Naive B cell (primary cell): ENCODE measurements at regions not wholly inside any gene's neighbourhood (a gene's known extent, or its start where the extent isn't known, plus 50 kb on each side); places are given as distances from the start of the nearest gene placed in this dataset.
A peak's percentile ranks its signal among the peaks of the same experiment; 100 is the strongest.

Experiments
- ATAC-seq, 2 donors: fragments of 150-1000 bp; cut with Tn5 transposase; 2 replicates each; pipeline ENCODE4 v1.10.0; 2021; ENCODE audit warnings: low read depth in 2 of 2, mild to moderate bottlenecking in 2 of 2, moderate library complexity in 2 of 2
- DNase-seq: peaks from one replicate; pipeline ENCODE4 v3.0.0; 2022
- H3K27ac Mint-ChIP-seq, 6 donors: one replicate each; pipeline ENCODE4 v1.8.0; 2020 to 2022; ENCODE audit warnings: mild to moderate bottlenecking in 6 of 6, mixed read lengths in 6 of 6, moderate library complexity in 5 of 6, inconsistent platforms in 2 of 6
- H3K27me3 Mint-ChIP-seq, 3 donors: one replicate each; pipeline ENCODE4 v1.8.0; 2021 to 2022; ENCODE audit warnings: mixed read lengths in 3 of 3, mild to moderate bottlenecking in 1 of 3
- H3K36me3 Mint-ChIP-seq, 2 donors: one replicate each; pipeline ENCODE4 v1.8.0; 2020 to 2022; ENCODE audit warnings: mixed read lengths in 2 of 2, inconsistent platforms in 1 of 2, mild to moderate bottlenecking in 1 of 2
- H3K4me1 Mint-ChIP-seq, 3 donors: one replicate each; pipeline ENCODE4 v1.8.0; 2020 to 2022; ENCODE audit warnings: mixed read lengths in 3 of 3, inconsistent platforms in 1 of 3, mild to moderate bottlenecking in 1 of 3, moderate library complexity in 1 of 3
- H3K4me3 Mint-ChIP-seq, 8 donors: one replicate each; pipeline ENCODE4 v1.8.0; 2020 to 2022; ENCODE audit warnings: mild to moderate bottlenecking in 8 of 8, mixed read lengths in 8 of 8, moderate library complexity in 8 of 8, inconsistent platforms in 2 of 8
- H3K9me3 Mint-ChIP-seq, 7 donors: one replicate each; pipeline ENCODE4 v1.8.0; 2020 to 2022; ENCODE audit warnings: mixed read lengths in 7 of 7, mild to moderate bottlenecking in 5 of 7, inconsistent platforms in 2 of 7, moderate library complexity in 1 of 7

GRCh38 chr12:94516985-94517384 is 57.3 kb upstream of the CEP83 start:
- DNase-seq = no peak
- H3K27me3 Mint-ChIP-seq = peaks cover 0 to 5% (median 0%) of the 10 kb centered on the region in 3 donors
- no peak overlapping the region for H3K27ac Mint-ChIP-seq
- peaks cover 5% of the 10 kb centered on the region in 2 donors for H3K36me3 Mint-ChIP-seq
- no peak for ATAC-seq
- H3K4me3 Mint-ChIP-seq = no peak overlapping the region
- no peaks in the 10 kb centered on the region for H3K4me1 Mint-ChIP-seq
- peaks cover 0 to 8% (median 3%) of the 10 kb centered on the region in 7 donors for H3K9me3 Mint-ChIP-seq

GRCh38 chr12:94513527-94513926 is 53.9 kb upstream of the CEP83 start:
- H3K27ac Mint-ChIP-seq = no peak overlapping the region
- no peak overlapping the region for H3K4me3 Mint-ChIP-seq
- H3K36me3 Mint-ChIP-seq = peaks cover 5% of the 10 kb centered on the region in 2 donors
- H3K9me3 Mint-ChIP-seq = peaks cover 0 to 4% (median 2%) of the 10 kb centered on the region in 7 donors
- H3K4me1 Mint-ChIP-seq = no peaks in the 10 kb centered on the region
- no peak for ATAC-seq
- DNase-seq = no peak
- peaks cover 0 to 5% (median 0%) of the 10 kb centered on the region in 3 donors for H3K27me3 Mint-ChIP-seq

GRCh38 chr12:94511506-94511905 is 51.8 kb upstream of the CEP83 start:
- H3K27ac Mint-ChIP-seq = peak overlapping the region in 1 of 6 donors; percentile 39
- peaks cover 0 to 5% (median 0%) of the 10 kb centered on the region in 3 donors for H3K27me3 Mint-ChIP-seq
- peaks cover 5% of the 10 kb centered on the region in 2 donors for H3K36me3 Mint-ChIP-seq
- H3K9me3 Mint-ChIP-seq = peaks cover 0 to 4% (median 2%) of the 10 kb centered on the region in 7 donors
- H3K4me3 Mint-ChIP-seq = no peak overlapping the region
- no peak for ATAC-seq
- H3K4me1 Mint-ChIP-seq = no peaks in the 10 kb centered on the region
- no peak for DNase-seq

GRCh38 chr12:94510128-94510527 is 50.5 kb upstream of the CEP83 start:
- ATAC-seq = no peak
- H3K27me3 Mint-ChIP-seq = peaks cover 0 to 5% (median 0%) of the 10 kb centered on the region in 3 donors
- peaks cover 0 to 4% (median 2%) of the 10 kb centered on the region in 7 donors for H3K9me3 Mint-ChIP-seq
- H3K27ac Mint-ChIP-seq = no peak overlapping the region
- DNase-seq = no peak
- H3K4me3 Mint-ChIP-seq = no peak overlapping the region
- no peaks in the 10 kb centered on the region for H3K4me1 Mint-ChIP-seq
- peaks cover 4 to 5% of the 10 kb centered on the region in 2 donors for H3K36me3 Mint-ChIP-seq
